ENCODE measurements at regions not wholly inside any gene's neighbourhood (a gene's known extent, or its start where the extent isn't known, plus 50 kb on each side); places are given as distances from the start of the nearest gene placed in this dataset.

DNA sequence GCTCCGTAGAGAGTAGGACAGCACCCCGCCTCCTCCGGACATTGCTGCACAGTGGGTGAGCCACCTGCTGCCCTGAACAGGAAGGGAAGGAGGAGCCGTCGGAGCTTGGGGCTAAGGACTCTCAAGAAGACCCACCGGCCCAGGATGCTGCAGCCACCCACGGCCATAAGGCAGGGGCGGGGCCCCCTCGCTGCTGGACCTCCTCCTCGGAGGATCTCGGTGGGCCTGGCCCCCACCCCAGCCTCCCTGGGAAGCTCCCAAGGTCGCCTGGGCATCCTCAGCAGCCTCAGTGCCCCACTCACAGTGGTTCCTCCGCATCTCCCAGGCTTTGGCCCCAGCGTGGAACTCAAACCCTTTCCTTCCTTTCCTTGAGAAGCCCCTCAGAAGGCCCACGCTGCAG lies 68.6 kb upstream of the DIO3 start:
- TF ChIP-seq, protein P1, sequence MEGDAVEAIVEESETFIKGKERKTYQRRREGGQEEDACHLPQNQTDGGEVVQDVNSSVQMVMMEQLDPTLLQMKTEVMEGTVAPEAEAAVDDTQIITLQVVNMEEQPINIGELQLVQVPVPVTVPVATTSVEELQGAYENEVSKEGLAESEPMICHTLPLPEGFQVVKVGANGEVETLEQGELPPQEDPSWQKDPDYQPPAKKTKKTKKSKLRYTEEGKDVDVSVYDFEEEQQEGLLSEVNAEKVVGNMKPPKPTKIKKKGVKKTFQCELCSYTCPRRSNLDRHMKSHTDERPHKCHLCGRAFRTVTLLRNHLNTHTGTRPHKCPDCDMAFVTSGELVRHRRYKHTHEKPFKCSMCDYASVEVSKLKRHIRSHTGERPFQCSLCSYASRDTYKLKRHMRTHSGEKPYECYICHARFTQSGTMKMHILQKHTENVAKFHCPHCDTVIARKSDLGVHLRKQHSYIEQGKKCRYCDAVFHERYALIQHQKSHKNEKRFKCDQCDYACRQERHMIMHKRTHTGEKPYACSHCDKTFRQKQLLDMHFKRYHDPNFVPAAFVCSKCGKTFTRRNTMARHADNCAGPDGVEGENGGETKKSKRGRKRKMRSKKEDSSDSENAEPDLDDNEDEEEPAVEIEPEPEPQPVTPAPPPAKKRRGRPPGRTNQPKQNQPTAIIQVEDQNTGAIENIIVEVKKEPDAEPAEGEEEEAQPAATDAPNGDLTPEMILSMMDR (conservative IDR thresholded peaks at IDR 0.05; ENCODE audit: low read depth, low read length) = no peak
- no peak for TF ChIP-seq EZH2 (IDR thresholded peaks at IDR 0.05; ENCODE audit: borderline replicate concordance, low read depth, low read length, poor library complexity, severe bottlenecking)

All from A673 (cell line).